IMR-90 (cell line): ENCODE measurements at regions not wholly inside any gene's neighbourhood (a gene's known extent, or its start where the extent isn't known, plus 50 kb on each side); places are given as distances from the start of the nearest gene placed in this dataset.

Experiments
- ATAC-seq: fragments of 200-7000 bp; cut with Tn5 transposase; 2 replicates; pipeline ENCODE4 v1.9.1; 2020; ENCODE audit warnings: low read depth, mild to moderate bottlenecking, moderate library complexity
- BruUV-seq: library from RNA; stranded (reverse); fragments of 400-500 nt; replicated peaks from 2 replicates; lab custom pipeline; 2021; lab: Mats Ljungman, UMichigan
- CTCF ChIA-PET: fragments of 300-600 bp; formaldehyde crosslinking; extraction: SDS; loops from one replicate; lab custom pipeline; 2021; ENCODE audit warnings: antibody characterized with exemption; lab: Yijun Ruan, JAX
- POLR2A ChIA-PET: fragments of 300-600 bp; sonication (Branson Sonifier 250); formaldehyde crosslinking; loops from one replicate; lab custom pipeline; 2022; ENCODE audit warnings: antibody characterized with exemption; ENCODE audit not compliant: unreplicated experiment; lab: Charles Lee
- DNase-seq: peaks from one replicate; pipeline ENCODE4 v3.0.0; 2013
- H2AFZ ChIP-seq: replicated peaks from 2 replicates; pipeline ENCODE3; 2013; ENCODE audit warnings: low read length, mild to moderate bottlenecking; ENCODE audit not compliant: poor library complexity
- H2AK5ac ChIP-seq: 2 replicates; pipeline ENCODE4 v1.6.1; 2013; ENCODE audit warnings: low read depth, low read length, inconsistent platforms
- H2AK9ac ChIP-seq: replicated peaks from 2 replicates; pipeline ENCODE3; 2013; ENCODE audit warnings: mild to moderate bottlenecking, low read depth, low read length, moderate library complexity; ENCODE audit not compliant: poor library complexity
- H2BK120ac ChIP-seq: 2 replicates; pipeline ENCODE4 v1.6.1; 2013; ENCODE audit warnings: low read depth, low read length, inconsistent platforms
- H2BK15ac ChIP-seq: 3 replicates; pipeline ENCODE4 v1.6.1; 2013; ENCODE audit warnings: low read depth, low read length, inconsistent platforms
- H2BK20ac ChIP-seq: 2 replicates; pipeline ENCODE4 v1.6.1; 2013; ENCODE audit warnings: low read depth, mild to moderate bottlenecking, inconsistent platforms, low read length, moderate library complexity
- H2BK5ac ChIP-seq: 2 replicates; pipeline ENCODE4 v1.6.1; 2013; ENCODE audit warnings: mild to moderate bottlenecking, low read depth, low read length, inconsistent platforms; ENCODE audit not compliant: poor library complexity, severe bottlenecking
- H3K14ac ChIP-seq: replicated peaks from 2 replicates; pipeline ENCODE4 v1.6.1; 2013; ENCODE audit warnings: low read depth, low read length, inconsistent platforms
- H3K18ac ChIP-seq: 2 replicates; pipeline ENCODE4 v1.6.1; 2013; ENCODE audit warnings: low read depth, low read length, control low read depth
- H3K23ac ChIP-seq: 2 replicates; pipeline ENCODE4 v1.6.1; 2013; ENCODE audit warnings: low read depth, low read length, inconsistent platforms
- H3K27ac ChIP-seq: 2 replicates; pipeline ENCODE4 v1.5.1; 2013; ENCODE audit warnings: mild to moderate bottlenecking, control low read depth, low read length; ENCODE audit not compliant: insufficient read depth
- H3K27me3 ChIP-seq: 2 replicates; pipeline ENCODE4 v1.6.1; 2013; ENCODE audit warnings: low read length; ENCODE audit not compliant: control insufficient read depth, insufficient read depth
- H3K36me3 ChIP-seq: 2 replicates; pipeline ENCODE4 v1.6.1; 2013; ENCODE audit warnings: low read length, mixed read lengths; ENCODE audit not compliant: control insufficient read depth, insufficient read depth
- H3K4ac ChIP-seq: 2 replicates; pipeline ENCODE4 v1.6.1; 2013; ENCODE audit warnings: low read depth, low read length, inconsistent platforms
- H3K4me1 ChIP-seq: 2 replicates; pipeline ENCODE4 v1.6.1; 2013; ENCODE audit warnings: low read length, mixed read lengths; ENCODE audit not compliant: control insufficient read depth, insufficient read depth
- H3K4me2 ChIP-seq: 2 replicates; pipeline ENCODE4 v1.6.1; 2013; ENCODE audit warnings: low read depth, mild to moderate bottlenecking, control low read depth, low read length, moderate library complexity
- H3K4me3 ChIP-seq: 2 replicates; pipeline ENCODE4 v1.5.1; 2013; ENCODE audit warnings: low read depth, mild to moderate bottlenecking, control low read depth, low read length, moderate library complexity; ENCODE audit not compliant: insufficient read depth
- H3K56ac ChIP-seq: 2 replicates; pipeline ENCODE4 v1.6.1; 2013; ENCODE audit warnings: low read length, inconsistent platforms; ENCODE audit not compliant: insufficient read depth; ENCODE audit errors: extremely low read depth
- H3K79me1 ChIP-seq, 2 experiments: 2 replicates each; pipeline ENCODE4 v1.6.1; 2013; ENCODE audit warnings: low read length in 2 of 2, inconsistent platforms in 1 of 2, low read depth in 1 of 2
- H3K9ac ChIP-seq: 2 replicates; pipeline ENCODE4 v1.6.1; 2013; ENCODE audit warnings: low read depth, low read length, control low read depth
- H3K9me1 ChIP-seq: 2 replicates; pipeline ENCODE4 v1.6.1; 2013; ENCODE audit warnings: low read length, inconsistent platforms; ENCODE audit not compliant: insufficient read depth
- H3K9me3 ChIP-seq: 2 replicates; pipeline ENCODE4 v1.6.1; 2013; ENCODE audit warnings: low read length; ENCODE audit not compliant: control insufficient read depth, insufficient read depth
- H4K20me1 ChIP-seq: 2 replicates; pipeline ENCODE4 v1.6.1; 2013; ENCODE audit warnings: low read length, inconsistent platforms; ENCODE audit not compliant: insufficient read depth
- H4K5ac ChIP-seq: 2 replicates; pipeline ENCODE4 v1.6.1; 2013; ENCODE audit warnings: mild to moderate bottlenecking, low read depth, low read length, control low read depth
- H4K8ac ChIP-seq, 2 experiments: 2 replicates each; pipeline ENCODE4 v1.6.1; 2013; ENCODE audit warnings: low read depth in 2 of 2, low read length in 2 of 2, control low read depth in 1 of 2, inconsistent platforms in 1 of 2
- H4K91ac ChIP-seq: 2 replicates; pipeline ENCODE4 v1.6.1; 2013; ENCODE audit warnings: low read depth, low read length, inconsistent platforms; ENCODE audit not compliant: insufficient read depth
- BHLHE40 ChIP-seq: fragments of 150-350 bp; IDR thresholded peaks from 2 replicates; pipeline ENCODE4 v1.6.1; 2016; ENCODE audit warnings: mild to moderate bottlenecking, low read depth, low read length
- MAZ ChIP-seq: IDR thresholded peaks from 2 replicates; pipeline ENCODE4 v1.6.1; 2012; ENCODE audit warnings: low read depth, mild to moderate bottlenecking, low read length, improper control_type of control experiment, moderate library complexity, borderline replicate concordance
- WGBS, 2 experiments: methylation state at CpG; one replicate each; pipeline versions ENCODE4 v1.1.5 to v1.1.7; 2013; ENCODE audit warnings: missing lambda C conversion rate in 2 of 2; ENCODE audit not compliant: insufficient read length in 1 of 2; ENCODE audit errors: extremely low coverage in 2 of 2; 5-methylcytosine and 5-hydroxymethylcytosine counted together
- dilution Hi-C: fragments of 300-500 bp; cut with HindIII; formaldehyde crosslinking; loops from one replicate; pipeline ENCODE4 v1.14.3; 2018; ENCODE audit warnings: low sequenced_read_pairs; ENCODE audit not compliant: unreplicated experiment
- in situ Hi-C: fragments of 300-500 bp; cut with MboI; formaldehyde crosslinking; loops from 3 replicates; pipeline ENCODE4 v1.14.3; 2019; ENCODE audit warnings: low sequenced_read_pairs, inconsistent platforms, mixed read lengths
- intact Hi-C: fragments of 100-400 bp; cut with micrococcal nuclease; formaldehyde crosslinking; loops from 2 replicates; pipeline ENCODE4 v1.10.0; 2022

DNA sequence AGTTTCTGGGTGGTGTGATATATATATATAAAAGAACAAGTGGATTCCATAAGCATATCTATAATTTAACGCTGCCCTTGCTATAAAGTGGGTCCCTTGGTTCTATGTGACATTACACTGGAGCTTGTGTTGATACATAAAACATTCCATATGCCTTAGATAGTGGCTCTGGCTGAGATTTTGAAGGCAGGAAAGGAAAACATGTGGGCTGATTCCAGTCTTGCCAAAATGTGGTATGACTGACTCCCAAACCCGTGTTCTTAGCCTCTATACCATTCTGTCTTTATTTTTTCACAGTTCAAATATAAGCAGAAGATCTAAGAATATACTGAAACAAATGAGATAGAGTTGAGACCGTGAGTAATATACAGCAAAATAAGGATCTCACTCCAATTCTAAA lies 522.8 kb upstream of the LRRC4C start:
- Histone ChIP-seq H3K4me1 (no peaks in the 10 kb centered on the region), H4K8ac (no peak overlapping the region), H3K9me3 (0 out of 2 replicates have a peak, but pooled peaks cover 3% of the 10 kb centered on the region), H3K23ac (no peak overlapping the region), H2AFZ (no peak overlapping the region), H3K36me3 (no peaks in the 10 kb centered on the region), H2BK15ac (no peak overlapping the region), H2BK20ac (no peak overlapping the region), H4K5ac (no peak overlapping the region), H3K4me2 (no peak overlapping the region), H4K20me1 (no peaks in the 10 kb centered on the region), H3K27ac (no peak overlapping the region), H2AK9ac (no peak overlapping the region), H3K79me1 (no peaks in the 10 kb centered on the region), H3K9me1 (no peaks in the 10 kb centered on the region), H3K14ac (no peak overlapping the region), H3K18ac (no peak overlapping the region), H2BK5ac (no peak overlapping the region), H3K4ac (no peak overlapping the region), H4K91ac (no peak overlapping the region), H2AK5ac (no peak overlapping the region), H3K4me3 (no peak overlapping the region), H3K9ac (no peak overlapping the region), H3K56ac (no peak overlapping the region), H2BK120ac (no peak overlapping the region), H3K27me3 (no peaks in the 10 kb centered on the region)
- ChIA-PET POLR2A (no interaction called here), CTCF (no interaction called here)
- ATAC-seq (no peak), DNase-seq (no peak)
- intact Hi-C loops, result no loop called here
- WGBS, 2 experiments, result no CpG with 5 or more reads among the region's 3 CpGs
- dilution Hi-C loops, result no loop called here
- BruUV-seq, result no TSS peak
- TF ChIP-seq BHLHE40 (no peak), MAZ (no peak)
- in situ Hi-C loops, result no loop called here
